G401.6 (cell line): ENCODE measurements at regions not wholly inside any gene's neighbourhood (a gene's known extent, or its start where the extent isn't known, plus 50 kb on each side); places are given as distances from the start of the nearest gene placed in this dataset.

Source experiments
- FAIRE-seq: peaks from 2 replicates; lab custom pipeline; 2012; peaks lifted over from hg19 to GRCh38; lab: Jason Lieb, UNC

DNA sequence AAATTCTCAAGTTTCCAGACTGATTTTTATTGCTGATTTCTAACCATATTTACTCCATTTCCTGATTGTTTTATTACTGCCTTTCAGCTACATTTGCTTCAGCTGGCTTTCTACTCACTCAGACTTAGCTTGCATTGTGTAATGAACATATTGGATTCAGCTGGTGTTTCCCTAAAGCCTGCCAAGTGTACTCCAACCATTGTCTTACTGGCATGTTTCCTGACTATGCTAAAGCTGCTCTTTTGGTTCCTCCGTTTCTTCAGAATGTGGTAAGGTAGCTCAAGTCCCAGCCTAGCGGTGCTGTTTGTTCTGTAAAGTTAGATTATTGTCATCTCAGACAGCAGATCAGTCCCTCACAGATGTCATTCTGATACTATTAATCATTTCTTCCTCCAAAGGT lies 53.1 kb upstream of the GLRA2 start:
- FAIRE-seq, result no peak

DNA sequence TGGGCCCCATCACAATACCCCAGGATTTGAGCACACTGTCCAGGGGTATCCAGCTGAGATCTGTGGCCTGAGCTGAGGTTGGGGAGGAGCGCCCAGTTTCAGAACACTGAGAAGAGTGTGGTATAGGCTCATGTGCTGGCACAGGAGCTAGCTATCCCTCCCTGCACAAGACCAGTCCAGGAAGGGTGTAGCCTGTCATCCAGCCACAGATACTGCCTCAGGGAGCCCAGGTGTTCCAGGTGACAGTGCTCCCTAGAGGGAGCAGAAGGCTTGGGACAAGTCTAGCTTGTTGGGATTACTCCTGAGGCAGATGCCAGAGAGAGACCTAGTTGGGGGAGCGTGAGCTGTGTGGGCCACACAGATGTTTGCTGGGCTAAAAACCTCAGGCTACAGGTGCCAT lies 79.6 kb upstream of the GLRA2 start:
- no peak for FAIRE-seq

DNA sequence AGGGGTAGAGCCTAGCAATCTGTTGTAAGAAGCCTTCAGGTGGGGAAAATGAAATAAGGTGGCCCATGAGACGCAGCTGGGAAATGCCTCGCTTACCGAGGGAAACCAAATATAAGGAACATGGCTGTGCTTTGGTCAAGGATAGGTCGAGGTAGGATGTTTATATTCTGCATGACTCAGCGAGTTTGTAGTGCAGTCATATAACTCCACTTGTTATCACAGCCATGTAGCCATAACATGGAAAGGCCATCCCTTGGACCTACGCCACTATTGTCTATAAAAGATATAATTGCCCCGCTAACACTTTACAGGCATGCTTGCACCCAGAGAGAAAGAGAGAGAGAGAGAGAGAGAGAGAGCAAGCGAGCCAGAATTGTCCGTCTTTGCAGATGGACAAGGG lies 80.9 kb upstream of the GLRA2 start:
- no peak for FAIRE-seq

DNA sequence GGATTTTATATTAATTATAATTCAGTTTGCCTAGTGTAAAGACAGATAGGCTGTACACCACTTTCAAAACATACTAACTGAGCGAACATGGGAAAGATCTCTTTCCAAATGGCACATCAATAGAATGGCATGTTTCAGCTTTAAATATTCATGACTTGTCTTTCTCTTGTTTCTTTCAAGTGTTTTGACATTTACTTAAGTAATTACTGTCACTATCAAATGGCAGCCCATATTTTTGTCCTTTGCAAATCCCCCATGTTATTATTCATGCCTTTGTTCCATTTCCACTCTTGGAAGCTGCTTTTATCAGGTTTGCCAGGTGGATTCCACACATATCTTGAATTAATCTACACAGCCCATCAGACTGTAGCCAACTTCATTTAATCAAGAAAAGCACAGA lies 89.2 kb upstream of the GLRA2 start:
- no peak for FAIRE-seq

DNA sequence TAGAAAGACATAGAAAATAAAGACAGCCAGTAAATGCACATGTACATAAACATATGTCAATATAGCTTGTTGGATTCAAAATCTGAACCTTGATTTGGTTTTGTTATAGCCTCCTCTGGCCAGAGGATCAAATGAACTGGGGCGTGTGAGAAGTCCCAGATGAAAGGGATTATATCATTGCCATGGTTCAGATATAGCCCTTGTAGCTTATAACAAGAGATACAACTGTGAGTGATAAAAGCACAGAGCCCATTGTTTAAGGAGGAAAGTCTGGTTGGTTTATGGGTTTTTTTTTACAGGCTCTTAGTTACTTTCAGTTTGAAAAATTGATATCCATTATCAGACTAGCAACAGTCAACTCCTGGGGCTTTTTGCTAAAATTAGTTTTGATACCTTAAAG lies 101.7 kb upstream of the GLRA2 start:
- FAIRE-seq, result no peak

DNA sequence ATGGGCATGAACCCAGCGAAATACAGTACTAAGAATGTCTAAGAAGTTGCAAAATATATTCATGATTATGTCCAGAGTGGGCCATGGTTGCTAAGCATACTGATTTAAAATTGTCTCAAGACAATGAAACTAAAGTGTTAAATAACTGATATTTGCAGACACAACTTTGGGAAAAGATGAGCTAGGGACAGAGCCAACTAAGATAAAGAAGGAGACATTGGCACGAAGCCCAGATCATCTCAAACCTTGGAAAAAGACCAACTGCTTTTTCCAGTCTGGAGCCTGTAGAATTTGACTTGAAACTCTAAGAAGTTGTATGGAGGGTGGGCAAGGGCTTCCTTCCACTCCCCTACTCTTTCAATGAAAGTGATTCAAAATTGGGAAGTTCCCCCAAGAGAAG lies 108.5 kb upstream of the GLRA2 start:
- no peak for FAIRE-seq

DNA sequence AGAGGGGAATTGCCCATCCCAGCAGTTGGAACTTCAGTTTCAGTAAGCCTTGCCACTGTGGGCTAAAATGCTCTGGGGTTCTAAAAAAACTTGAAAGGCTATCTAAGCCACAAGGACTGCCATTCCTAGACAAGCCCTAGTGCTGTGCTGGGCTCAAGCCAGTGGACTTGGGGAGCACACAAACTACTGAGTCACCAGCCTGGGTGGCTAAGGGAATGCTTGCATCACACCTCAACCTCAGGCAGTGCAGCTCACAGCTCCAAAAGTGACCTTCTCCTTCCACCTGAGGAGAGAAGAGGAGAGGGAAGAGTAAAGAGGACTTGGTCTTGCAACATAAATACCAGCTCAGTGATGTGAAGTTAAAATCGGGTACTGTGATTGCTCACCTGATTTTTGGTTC lies 116.7 kb upstream of the GLRA2 start:
- no peak for FAIRE-seq

DNA sequence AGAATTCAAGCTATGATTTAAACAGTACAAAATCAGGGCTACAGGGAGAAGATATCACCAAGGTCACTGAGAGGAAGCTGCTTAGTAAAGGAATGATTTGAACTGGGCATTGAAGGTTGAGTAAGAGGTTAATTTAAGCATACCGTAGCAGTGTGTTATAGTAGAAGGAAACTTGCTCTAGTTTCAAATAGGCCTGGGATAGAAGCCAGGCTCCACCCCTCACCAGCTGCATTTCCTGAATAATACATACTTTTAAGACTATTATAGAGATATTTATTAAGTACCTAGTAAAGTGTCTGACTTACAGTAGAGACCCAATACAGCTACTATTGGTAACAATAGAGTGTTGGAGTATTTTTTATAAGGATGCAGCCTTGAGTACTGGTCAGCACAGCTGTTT lies 118.0 kb upstream of the GLRA2 start:
- no peak for FAIRE-seq

DNA sequence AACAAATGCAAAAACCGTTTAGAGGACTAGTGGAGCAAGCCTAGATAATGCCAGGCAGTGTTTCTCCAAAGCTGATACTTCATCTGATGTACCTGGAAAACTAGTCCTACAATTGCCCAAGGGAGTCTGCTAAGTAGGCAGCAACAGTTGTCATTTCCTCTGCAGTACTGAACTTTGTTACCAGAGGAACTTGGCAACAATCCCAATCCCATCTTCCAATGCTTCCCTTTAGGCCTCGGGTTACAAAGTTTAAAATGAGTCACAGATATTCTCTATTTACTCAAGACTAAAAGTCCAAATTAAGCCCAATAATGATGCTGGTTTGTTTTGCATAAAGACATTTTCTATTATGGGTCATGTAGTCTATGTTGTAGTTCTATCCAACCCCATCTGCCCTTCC lies 120.0 kb upstream of the GLRA2 start:
- FAIRE-seq, result no peak

DNA sequence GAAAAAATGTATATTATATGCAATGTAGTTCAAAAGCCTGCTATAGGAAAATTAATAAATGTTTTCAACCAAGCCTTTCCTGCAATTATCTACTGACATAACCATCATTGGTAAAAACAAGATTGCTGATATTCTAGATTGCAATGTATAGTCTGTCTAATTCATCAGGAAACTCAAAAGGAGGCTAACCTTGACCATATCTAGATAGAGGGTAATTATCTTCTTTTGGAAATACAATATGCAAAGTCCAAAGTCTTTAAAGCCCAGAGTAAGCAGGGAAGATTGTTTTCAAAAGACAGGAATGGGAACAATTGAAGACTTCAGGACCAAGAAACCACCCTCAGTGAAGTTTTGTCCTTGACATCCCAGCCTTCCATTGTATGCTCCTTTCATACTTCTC lies 123.1 kb upstream of the GLRA2 start:
- no peak for FAIRE-seq

DNA sequence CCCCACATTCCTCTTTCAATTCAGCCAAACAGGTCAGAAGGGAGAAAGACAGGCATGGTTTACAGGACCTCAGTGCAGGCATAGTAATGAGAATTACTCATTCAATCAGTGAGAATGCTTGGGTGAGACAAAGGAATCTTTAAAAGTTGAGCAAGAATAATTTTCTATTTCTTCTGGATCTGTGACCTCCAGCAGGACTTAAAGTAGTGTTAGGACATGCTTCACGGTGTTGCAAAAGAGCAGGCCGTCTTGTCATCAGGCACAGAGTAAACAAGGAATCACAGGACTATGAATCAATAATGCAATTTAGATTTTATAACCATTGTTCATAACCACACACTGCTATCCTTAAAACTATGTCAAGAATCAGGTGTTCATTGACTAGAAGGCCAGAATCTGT lies 130.6 kb upstream of the GLRA2 start:
- FAIRE-seq, result no peak

DNA sequence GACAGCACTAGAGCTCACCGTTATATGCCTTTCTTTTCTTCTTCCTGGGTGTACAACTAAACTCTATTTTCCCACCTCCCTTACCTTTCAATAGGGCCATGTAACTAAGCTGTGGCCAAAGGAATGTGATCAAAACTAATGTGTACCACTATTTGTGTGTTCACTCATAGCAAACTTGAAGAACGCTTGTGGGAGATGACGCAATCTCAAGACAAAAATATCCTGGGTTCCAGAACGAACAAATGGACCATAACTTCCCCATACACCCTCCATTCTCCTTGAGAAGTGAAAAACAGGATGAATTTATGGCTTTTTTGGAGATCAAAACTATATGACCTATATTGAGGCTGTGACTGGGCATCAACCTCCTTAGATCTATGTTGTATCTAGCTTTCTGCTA lies 139.7 kb upstream of the GLRA2 start:
- no peak for FAIRE-seq

DNA sequence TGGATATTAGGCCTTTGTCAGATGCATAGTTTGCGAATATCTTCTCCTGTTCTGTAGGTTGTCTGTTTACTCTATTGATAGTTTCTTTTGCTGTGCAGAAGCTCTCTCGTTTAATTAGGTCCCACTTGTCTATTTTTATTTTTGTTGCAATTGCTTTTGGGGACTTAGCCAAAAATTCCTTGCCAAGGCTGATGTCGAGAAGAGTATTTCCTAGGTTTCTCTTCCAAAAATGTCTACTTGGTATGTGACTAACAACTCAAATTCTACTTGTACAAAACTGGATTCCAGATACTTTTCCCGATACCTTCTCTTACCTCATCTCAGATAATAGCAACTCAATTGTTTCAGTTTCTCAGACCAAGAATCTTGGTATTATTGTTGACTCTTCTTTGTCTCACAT lies 142.4 kb upstream of the GLRA2 start:
- no peak for FAIRE-seq

DNA sequence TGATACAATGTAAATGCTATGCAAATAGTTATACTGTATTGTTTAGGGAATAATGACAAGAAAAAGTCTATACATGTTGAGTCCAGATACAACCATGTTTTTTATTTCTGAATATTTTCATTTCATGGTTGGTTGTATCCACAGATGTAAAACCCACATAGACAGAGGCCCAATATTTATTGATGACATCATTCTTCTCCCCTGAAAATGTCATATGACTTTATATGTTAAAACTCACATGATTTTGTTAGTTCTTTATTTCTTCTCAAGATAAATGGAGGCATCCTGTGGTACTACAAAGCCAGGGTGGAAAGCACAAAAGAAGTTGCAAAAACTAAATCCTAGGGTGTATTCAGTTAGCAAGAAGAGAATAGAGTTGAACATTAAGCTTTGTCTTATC lies 149.3 kb upstream of the GLRA2 start:
- no peak for FAIRE-seq

DNA sequence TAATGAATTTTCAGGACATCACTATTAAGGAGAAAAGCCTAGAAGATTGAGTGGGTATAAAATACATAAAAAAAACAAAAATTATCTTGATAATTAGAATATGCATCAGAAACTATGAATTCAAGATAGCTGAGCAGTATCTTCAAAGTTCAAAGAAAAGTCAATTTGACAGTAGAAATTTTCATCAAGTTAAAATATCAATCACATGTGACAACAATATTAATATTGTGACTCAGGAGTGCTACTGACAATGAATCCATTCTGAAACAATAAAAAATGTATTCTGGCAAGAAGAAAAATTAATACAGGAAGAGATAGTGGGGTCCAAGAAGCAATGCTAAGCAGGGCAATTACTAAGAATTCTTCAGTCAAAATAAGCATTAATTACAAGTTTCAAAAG lies 151.9 kb upstream of the GLRA2 start:
- FAIRE-seq, result no peak

DNA sequence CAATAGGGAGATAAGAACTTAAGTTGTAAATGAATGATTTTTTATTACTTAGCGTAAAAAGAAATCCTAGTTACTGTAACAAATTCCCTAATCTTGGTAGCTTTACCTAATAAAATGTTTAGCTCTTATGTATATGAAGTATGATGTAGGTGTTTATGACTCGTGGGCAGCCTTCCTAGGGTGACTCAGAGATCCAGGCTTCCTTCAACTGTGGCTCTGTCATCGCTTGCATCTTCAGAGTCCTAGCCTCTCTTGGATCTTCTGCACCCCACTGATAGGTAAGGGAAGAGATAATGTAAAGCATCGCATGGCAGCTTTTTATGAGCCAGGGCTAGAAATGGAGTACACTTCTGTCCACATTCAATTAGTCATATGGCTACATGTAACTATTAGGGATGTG lies 165.6 kb upstream of the GLRA2 start:
- FAIRE-seq, result no peak

DNA sequence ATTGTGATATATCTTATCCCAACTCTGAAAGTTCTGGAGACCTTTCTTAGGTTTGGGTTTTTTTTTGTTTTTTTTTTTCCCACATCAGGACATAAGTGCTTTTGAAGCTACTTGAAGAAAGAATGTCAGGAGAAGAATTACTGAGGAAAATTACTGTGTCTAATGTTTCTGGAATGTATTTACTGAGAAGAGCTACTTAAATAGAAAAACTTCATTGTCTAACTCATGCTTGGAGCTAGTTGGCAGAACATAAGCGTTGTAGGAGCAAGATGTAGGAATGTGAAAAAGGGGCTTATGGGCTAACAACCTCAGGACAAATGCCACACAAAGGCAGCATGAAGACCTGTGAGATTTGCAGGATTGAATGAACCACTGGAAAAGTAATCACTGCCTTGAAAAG lies 166.6 kb upstream of the GLRA2 start:
- FAIRE-seq, result no peak

DNA sequence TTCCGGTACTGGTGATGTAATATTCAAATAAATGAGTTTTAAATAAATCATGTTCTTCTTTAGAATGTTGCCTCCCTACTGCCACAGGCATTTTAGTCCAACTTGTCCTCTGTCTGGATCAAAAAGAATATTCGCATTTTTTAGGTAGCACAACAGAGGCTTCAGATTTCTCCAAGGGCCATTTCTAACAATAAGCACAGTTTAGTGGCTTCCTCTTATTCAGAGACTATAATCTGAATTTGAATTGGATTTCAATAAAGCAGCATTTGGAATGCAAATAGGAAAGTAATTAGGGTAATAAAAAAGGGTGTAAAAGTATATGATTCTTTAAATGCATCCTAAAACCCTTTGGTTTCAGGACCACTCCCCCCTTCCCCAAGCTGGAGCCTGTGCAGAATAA lies 167.9 kb upstream of the GLRA2 start:
- FAIRE-seq, result no peak

DNA sequence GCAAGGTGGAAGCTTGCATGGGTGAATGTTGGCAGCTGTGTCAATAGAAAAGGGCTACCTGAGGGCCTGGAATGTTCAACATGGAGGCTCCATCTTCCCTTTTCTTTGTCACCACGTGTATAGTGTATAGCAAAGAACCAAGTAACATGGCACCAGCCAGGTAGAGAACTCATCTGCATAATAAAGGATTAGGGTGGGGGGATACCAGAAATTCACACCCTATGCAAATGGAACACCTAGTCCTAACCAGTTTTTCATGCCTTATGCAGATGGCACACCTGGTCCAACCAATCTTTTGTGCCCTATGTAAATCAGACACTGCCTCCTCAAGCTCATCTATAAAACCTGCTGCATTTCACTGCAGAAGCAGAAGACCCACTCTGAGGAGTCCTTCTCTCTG lies 169.6 kb upstream of the GLRA2 start:
- FAIRE-seq, result no peak

DNA sequence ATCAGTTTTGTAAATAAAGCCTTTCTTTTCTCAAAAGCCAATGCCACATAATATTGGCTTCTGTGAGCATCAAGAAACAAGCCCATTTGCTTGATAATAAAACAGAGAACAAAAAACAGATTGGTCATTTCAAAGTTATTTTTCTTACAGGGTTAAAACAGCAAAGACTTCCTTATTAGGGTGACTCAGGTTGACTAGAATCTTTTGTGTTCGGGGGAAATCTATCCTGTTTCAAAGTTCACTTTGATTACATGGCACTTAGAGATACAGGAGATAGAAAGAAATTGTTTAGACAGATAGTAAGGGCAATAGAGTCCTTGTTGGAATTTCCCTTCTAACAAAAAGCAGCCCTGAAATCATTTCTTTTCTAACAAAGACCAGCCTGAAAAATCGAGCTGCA lies 170.0 kb upstream of the GLRA2 start:
- no peak for FAIRE-seq

DNA sequence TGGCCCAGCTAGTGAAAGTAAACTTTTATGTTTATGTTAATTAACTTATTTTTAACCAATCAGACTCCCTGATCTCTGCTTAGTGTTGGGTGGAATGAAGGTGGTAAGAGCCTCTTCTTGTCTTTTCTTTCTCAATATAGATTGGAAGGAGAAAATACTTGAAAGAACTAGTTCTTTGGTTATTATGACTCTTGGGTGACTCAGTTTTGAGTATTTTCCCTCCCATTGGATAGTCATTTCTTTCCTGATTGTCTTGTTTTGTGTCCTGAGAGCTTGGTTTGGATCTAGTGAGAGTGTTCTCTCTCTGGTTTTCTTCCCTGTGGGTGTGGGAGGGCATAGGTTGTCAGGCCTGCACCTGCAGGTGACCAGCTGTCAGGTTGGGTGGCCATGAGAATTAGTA lies 172.0 kb upstream of the GLRA2 start:
- FAIRE-seq, result no peak

DNA sequence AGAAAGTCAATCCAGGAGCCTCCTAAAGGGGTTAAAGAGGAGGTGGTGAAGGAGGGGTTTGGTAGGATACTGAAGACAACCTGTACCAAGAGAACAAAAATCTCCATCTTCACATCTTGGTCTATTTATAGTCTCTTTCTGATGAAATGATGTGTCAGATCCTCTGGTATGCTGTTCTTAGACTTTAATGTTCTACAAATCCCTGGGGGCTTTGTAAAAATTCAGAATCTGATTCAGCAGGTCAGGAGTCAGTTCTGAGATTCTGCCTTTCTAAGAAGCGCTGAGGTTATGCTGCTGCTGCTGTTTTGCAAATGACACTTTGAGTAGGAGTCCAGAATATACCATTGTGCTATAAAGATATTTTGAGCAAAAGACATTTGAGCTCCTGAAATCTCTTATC lies 172.9 kb upstream of the GLRA2 start:
- FAIRE-seq, result no peak

DNA sequence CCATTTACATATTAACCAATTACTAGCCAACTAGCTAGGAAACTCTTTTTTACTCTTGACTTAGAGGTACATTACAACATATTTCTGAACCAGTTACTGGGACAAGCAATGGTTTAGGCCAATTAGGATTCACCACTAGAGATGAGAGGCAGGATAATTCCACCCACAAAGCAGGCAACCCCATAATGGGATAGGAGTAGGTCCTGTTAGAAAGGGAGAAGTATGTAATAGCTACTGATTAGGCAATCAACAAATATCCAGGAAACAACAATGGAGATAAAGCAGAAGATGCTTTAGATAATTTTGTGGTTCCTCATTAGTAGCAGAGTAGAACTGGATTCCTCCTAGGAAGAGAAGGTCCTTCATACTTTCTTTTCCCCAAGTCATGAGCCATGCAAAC lies 173.8 kb upstream of the GLRA2 start:
- FAIRE-seq, result no peak

DNA sequence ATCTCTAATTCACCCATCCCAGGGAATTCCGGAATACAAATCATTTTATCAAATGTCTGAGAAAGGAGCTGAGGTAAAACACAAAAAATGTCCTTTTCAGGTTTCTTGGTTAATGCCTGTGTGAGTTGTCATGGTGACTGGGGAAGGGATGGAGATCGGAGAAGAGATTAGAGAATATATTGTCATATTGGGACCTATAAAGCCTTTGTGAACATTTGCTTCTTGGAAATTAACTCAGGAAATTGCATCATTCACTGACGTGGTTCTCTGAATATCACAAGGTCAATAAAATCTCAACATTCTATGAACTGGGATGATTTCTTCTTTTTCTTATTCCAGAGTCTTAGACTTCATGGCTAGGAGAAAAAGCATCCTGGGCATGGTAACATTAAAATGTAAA lies 174.8 kb upstream of the GLRA2 start:
- FAIRE-seq, result no peak

DNA sequence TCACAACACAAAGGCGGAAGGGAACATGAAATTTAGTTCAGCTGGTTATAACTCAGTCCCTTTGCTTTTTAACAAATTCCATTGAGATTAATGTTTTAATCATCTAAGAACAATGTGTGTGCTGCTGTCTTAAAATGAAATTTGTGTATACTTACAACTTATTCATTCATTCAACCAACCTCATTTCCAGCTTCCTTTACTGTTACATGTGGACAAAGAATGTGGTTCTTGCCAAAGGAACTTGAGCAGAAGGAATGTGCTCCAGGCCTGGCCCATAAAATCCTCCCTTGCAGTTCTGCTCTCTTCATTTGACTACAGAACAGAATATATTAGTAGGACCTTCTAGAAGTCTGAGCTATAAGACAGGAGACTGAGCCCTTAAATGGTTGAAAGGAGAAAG lies 176.8 kb upstream of the GLRA2 start:
- FAIRE-seq, result no peak
